Upper lobe of left lung (tissue), 6 donors: ENCODE measurements at regions not wholly inside any gene's neighbourhood (a gene's known extent, or its start where the extent isn't known, plus 50 kb on each side); places are given as distances from the start of the nearest gene placed in this dataset.

Experiments used
- ATAC-seq, 2 donors: fragments of 200-7000 bp; cut with Tn5 transposase; one replicate each; pipeline ENCODE4 v1.9.1; 2022; ENCODE audit warnings: mild to moderate bottlenecking in 2 of 2, moderate library complexity in 2 of 2; ENCODE audit not compliant: low FRiP score in 2 of 2
- DNase-seq, 2 donors: peaks; one replicate each; pipeline ENCODE4 v3.0.0-alpha.2; 2019 to 2020
- H3K27ac ChIP-seq, 4 donors: fragments of 200-600 bp; sonication (generic); one replicate each; pipeline ENCODE4 v1.5.1; 2016 to 2019
- H3K27me3 ChIP-seq, 4 donors: fragments of 200-600 bp; sonication (generic); one replicate each; pipeline ENCODE4 v1.5.1; 2017 to 2019
- H3K36me3 ChIP-seq, 4 donors: fragments of 200-600 bp; sonication (generic); one replicate each; pipeline ENCODE4 v1.5.1; 2016 to 2019
- H3K4me1 ChIP-seq, 4 donors: fragments of 200-600 bp; sonication (generic); one replicate each; pipeline ENCODE4 v1.5.1; 2018 to 2019
- H3K4me3 ChIP-seq, 4 donors: fragments of 200-600 bp; sonication (generic); one replicate each; pipeline ENCODE4 v1.5.1; 2017 to 2019; ENCODE audit warnings: mild to moderate bottlenecking in 2 of 4, moderate library complexity in 1 of 4
- H3K9me3 ChIP-seq, 4 donors: fragments of 200-600 bp; sonication (generic); one replicate each; pipeline ENCODE4 v1.5.1; 2018 to 2019
- EP300 ChIP-seq, 4 donors: sonication (generic); formaldehyde crosslinking; IDR thresholded peaks; one replicate each; pipeline ENCODE4 v1.5.1; 2017; ENCODE audit warnings: antibody characterized with exemption in 4 of 4, control low read depth in 2 of 4
- POLR2A ChIP-seq, 4 donors: fragments of 450-650 bp; IDR thresholded peaks; one replicate each; pipeline ENCODE4 v1.5.1; 2016 to 2017; ENCODE audit warnings: antibody characterized with exemption in 4 of 4, mild to moderate bottlenecking in 2 of 4
- POLR2AphosphoS5 ChIP-seq, 2 donors: sonication (generic); formaldehyde crosslinking; IDR thresholded peaks; one replicate each; pipeline ENCODE4 v1.5.1; 2017; ENCODE audit warnings: antibody characterized with exemption in 2 of 2
- WGBS, 2 donors: methylation state at CpG; one replicate each; pipeline ENCODE4 v1.1.5; 2017 to 2018; 5-methylcytosine and 5-hydroxymethylcytosine counted together
- TF ChIP-seq, protein P1 (sequence below), 6 experiments: fragments of 450-650 bp in 4 of 6; fragments of 200-600 bp in 2 of 6; sonication (generic) in 2 of 6; IDR thresholded peaks; one replicate each; pipeline ENCODE4 v1.5.1; 2016 to 2019; ENCODE audit warnings: antibody characterized with exemption in 6 of 6
- donor health status: DM: no; HTN: no; CAD: no; lungs with moderate emphysema.
- donor health status: DM: no; HTN: yes; CAD: no; lungs with severe emphysema.

DNA sequence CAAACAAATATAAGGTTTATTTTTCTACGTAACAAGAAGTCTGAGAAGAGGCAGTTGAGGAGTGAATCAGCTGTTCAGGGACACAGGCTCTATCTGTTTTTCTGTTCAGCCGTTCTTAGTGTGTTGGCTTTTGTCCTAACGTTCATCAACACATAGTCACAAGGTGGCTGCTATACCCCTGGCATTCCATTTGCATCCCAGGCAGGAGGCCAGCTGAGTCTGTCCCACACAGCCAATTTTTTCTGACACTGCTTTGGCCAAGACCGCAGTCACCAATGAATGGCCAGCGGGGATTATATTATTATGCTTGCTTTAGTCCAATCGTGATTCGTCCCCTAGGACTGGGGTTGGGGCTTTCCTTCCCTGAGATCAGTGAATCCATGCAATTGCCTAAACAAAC is 143.4 kb upstream of the CHST15 start:
- Histone ChIP-seq H3K36me3 (no peaks in the 10 kb centered on the region), H3K9me3 (no peaks in the 10 kb centered on the region), H3K4me1 (no peaks in the 10 kb centered on the region), H3K27me3 (no peaks in the 10 kb centered on the region), H3K4me3 (no peak overlapping the region), H3K27ac (no peak overlapping the region)
- ATAC-seq = no peak
- WGBS, 2 donors = 72 to 89% methylated on average over 7 of the region's 7 CpGs
- TF ChIP-seq, protein P1, sequence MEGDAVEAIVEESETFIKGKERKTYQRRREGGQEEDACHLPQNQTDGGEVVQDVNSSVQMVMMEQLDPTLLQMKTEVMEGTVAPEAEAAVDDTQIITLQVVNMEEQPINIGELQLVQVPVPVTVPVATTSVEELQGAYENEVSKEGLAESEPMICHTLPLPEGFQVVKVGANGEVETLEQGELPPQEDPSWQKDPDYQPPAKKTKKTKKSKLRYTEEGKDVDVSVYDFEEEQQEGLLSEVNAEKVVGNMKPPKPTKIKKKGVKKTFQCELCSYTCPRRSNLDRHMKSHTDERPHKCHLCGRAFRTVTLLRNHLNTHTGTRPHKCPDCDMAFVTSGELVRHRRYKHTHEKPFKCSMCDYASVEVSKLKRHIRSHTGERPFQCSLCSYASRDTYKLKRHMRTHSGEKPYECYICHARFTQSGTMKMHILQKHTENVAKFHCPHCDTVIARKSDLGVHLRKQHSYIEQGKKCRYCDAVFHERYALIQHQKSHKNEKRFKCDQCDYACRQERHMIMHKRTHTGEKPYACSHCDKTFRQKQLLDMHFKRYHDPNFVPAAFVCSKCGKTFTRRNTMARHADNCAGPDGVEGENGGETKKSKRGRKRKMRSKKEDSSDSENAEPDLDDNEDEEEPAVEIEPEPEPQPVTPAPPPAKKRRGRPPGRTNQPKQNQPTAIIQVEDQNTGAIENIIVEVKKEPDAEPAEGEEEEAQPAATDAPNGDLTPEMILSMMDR (IDR thresholded peaks at IDR 0.05) = no peak
- TF ChIP-seq POLR2A (IDR thresholded peaks at IDR 0.05) (no peak), EP300 (IDR thresholded peaks at IDR 0.05) (no peak), POLR2AphosphoS5 (IDR thresholded peaks at IDR 0.05) (no peak)
- no peak for DNase-seq

DNA sequence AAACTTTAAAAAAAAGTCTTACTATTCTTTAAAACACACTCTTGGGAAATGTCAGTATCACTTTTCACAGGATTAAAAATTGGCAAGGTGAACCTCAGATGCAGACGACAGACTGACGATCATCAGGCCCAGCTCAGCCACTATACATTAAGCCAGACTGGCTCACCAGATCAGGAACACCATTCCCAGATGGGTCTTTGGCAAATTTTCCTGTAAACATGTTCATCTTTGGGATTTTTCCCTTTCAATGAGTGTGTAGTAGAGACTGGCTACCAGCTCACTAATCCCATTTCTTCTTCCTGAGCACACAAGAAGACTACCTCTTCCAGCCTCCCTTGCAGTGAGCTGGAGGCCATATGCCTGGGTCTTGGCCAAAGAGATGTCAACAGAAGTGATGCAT is 142.7 kb upstream of the CHST15 start:
- Histone ChIP-seq H3K36me3 (no peaks in the 10 kb centered on the region), H3K4me1 (no peaks in the 10 kb centered on the region), H3K27me3 (no peaks in the 10 kb centered on the region), H3K27ac (no peak overlapping the region), H3K4me3 (no peak overlapping the region), H3K9me3 (no peaks in the 10 kb centered on the region)
- DNase-seq (no peak), ATAC-seq (no peak)
- TF ChIP-seq POLR2AphosphoS5 (IDR thresholded peaks at IDR 0.05) = no peak
- TF ChIP-seq EP300 (IDR thresholded peaks at IDR 0.05) = no peak
- no peak for TF ChIP-seq POLR2A (IDR thresholded peaks at IDR 0.05)
- TF ChIP-seq, protein P1 (IDR thresholded peaks at IDR 0.05) = no peak
- 94% methylated on average over 2 of the region's 2 CpGs for WGBS, 2 donors

DNA sequence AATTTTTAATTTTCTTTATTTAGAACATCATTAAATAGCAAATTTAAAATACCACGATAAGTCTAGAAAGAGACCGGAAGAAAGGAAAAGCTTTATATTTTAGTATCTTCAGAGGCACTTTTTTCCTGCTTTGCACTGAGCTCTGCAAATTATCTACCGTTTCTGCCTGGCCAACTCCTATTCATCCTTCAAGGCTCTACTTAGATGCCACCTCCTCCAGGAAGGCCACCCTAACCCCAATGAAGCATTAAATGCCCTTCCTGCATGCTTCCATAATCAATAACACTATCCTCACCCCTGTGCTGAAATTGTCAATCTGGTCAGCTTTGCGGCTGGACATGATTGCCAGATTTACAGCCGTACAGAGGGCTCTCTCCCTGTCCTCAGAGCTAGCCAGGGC is 141.8 kb upstream of the CHST15 start:
- Histone ChIP-seq H3K27ac (no peak overlapping the region), H3K9me3 (no peaks in the 10 kb centered on the region), H3K27me3 (no peaks in the 10 kb centered on the region), H3K36me3 (no peaks in the 10 kb centered on the region), H3K4me3 (no peak overlapping the region), H3K4me1 (no peaks in the 10 kb centered on the region)
- DNase-seq (no peak), ATAC-seq (no peak)
- 91 to 95% methylated on average over 5 of the region's 5 CpGs for WGBS, 2 donors
- TF ChIP-seq, protein P1 (IDR thresholded peaks at IDR 0.05) = no peak
- no peak for TF ChIP-seq POLR2AphosphoS5 (IDR thresholded peaks at IDR 0.05)
- TF ChIP-seq EP300 (IDR thresholded peaks at IDR 0.05) = no peak
- TF ChIP-seq POLR2A (IDR thresholded peaks at IDR 0.05) = no peak

DNA sequence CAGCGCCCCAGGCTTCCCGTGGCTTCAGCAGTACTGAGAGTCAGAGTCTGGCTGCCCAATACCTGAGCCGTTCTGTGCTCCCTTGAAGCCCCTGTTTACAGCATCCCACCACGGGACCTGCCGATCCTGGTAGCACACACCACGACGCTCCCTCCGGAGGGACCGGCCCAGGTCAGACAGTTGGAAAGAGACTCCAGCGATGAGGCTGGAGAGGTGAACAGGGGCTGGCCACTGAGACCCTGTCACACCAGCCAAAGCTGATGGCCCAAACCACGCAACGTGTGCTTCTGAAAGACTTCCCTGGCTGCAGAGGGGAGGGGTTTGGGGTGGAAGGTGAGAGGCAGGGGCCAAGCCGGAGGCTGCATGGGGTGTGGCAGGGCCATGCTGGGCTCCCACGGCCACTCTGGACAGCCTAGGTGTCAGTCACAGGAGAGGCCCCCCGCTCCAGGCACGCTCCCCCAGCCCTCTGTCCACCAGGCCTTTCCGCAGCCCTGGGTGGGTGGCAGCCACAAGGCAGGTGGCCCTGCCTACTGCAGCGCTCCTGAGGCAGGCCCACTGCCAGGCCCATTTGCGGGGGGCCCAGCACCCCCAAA is 140.2 kb upstream of the CHST15 start:
- H3K4me1 ChIP-seq = no peaks in the 10 kb centered on the region
- WGBS, 2 donors = 84 to 85% methylated on average over 10 to 19 of the region's 19 CpGs
- no peaks in the 10 kb centered on the region for H3K9me3 ChIP-seq
- DNase-seq (peak in 1 of 2 donors; percentile 68), ATAC-seq (peak in 1 of 2 donors; percentile 5)
- no peaks in the 10 kb centered on the region for H3K36me3 ChIP-seq
- no peaks in the 10 kb centered on the region for H3K27me3 ChIP-seq
- H3K4me3 ChIP-seq = no peak overlapping the region
- TF ChIP-seq EP300 (IDR thresholded peaks at IDR 0.05) (no peak), POLR2A (IDR thresholded peaks at IDR 0.05) (no peak), POLR2AphosphoS5 (IDR thresholded peaks at IDR 0.05) (no peak)
- TF ChIP-seq, protein P1 (IDR thresholded peaks at IDR 0.05) = no peak
- H3K27ac ChIP-seq = no peak overlapping the region
